Suprapubic skin (tissue), 4 donors: ENCODE measurements at regions not wholly inside any gene's neighbourhood (a gene's known extent, or its start where the extent isn't known, plus 50 kb on each side); places are given as distances from the start of the nearest gene placed in this dataset.

ENCODE experiments used
- DNase-seq, 2 donors: peaks; one replicate each; pipeline ENCODE4 v3.0.0-alpha.2; 2019; ENCODE audit warnings: low spot score in 2 of 2
- H3K27ac ChIP-seq: fragments of 200-600 bp; sonication (generic); one replicate; pipeline ENCODE4 v1.5.1; 2019
- H3K27me3 ChIP-seq: fragments of 200-600 bp; sonication (generic); one replicate; pipeline ENCODE4 v1.5.1; 2019
- H3K36me3 ChIP-seq: fragments of 200-600 bp; sonication (generic); one replicate; pipeline ENCODE4 v1.5.1; 2019
- H3K4me1 ChIP-seq: fragments of 200-600 bp; sonication (generic); one replicate; pipeline ENCODE4 v1.5.1; 2019
- H3K4me3 ChIP-seq: fragments of 200-600 bp; sonication (generic); one replicate; pipeline ENCODE4 v1.5.1; 2019; ENCODE audit warnings: mild to moderate bottlenecking
- H3K9me3 ChIP-seq: fragments of 200-600 bp; sonication (generic); one replicate; pipeline ENCODE4 v1.5.1; 2019
- EP300 ChIP-seq: sonication (generic); formaldehyde crosslinking; IDR thresholded peaks from one replicate; pipeline ENCODE4 v1.6.1; 2017; ENCODE audit warnings: antibody characterized with exemption
- POLR2A ChIP-seq, 2 donors: fragments of 450-650 bp; IDR thresholded peaks; one replicate each; pipeline ENCODE4 v1.6.1; 2017; ENCODE audit warnings: antibody characterized with exemption in 2 of 2, mild to moderate bottlenecking in 2 of 2, moderate library complexity in 2 of 2
- POLR2AphosphoS5 ChIP-seq, 3 donors: sonication (generic); formaldehyde crosslinking; IDR thresholded peaks; one replicate each; pipeline ENCODE4 v1.6.1; 2017; ENCODE audit warnings: antibody characterized with exemption in 3 of 3
- WGBS: methylation state at CpG from one replicate; pipeline ENCODE4 v1.1.5; 2018; 5-methylcytosine and 5-hydroxymethylcytosine counted together
- TF ChIP-seq, protein P1 (sequence below), 2 donors: fragments of 200-600 bp in 1 of 2; fragments of 450-650 bp in 1 of 2; sonication (generic) in 1 of 2; IDR thresholded peaks; one replicate each; pipeline ENCODE4 v1.5.1; 2016 to 2019; ENCODE audit warnings: antibody characterized with exemption in 2 of 2, mild to moderate bottlenecking in 1 of 2, moderate library complexity in 1 of 2

DNA sequence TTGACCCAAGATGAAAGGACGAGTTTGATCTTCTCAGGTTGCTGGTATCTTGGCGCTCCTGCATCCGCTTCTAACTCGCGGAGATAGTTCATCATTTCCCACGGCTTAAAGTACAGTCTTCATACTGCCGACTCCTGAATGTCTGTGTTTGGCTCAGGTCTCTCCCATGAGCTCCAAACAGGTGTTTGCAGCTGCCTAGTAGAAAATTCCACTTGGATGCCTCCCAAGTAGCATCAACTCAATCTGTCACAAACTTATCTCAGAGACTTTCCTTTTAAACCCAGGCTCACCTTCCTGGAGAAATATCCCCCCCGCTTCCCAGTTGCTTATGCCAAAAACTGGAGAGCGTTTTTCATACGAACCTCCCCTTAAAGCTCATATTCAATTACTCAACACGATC, 986.5 kb downstream of the TBC1D22A start:
- Histone ChIP-seq H3K9me3 (no peaks in the 10 kb centered on the region), H3K27me3 (no peaks in the 10 kb centered on the region), H3K4me1 (no peaks in the 10 kb centered on the region), H3K36me3 (no peaks in the 10 kb centered on the region), H3K27ac (no peak overlapping the region), H3K4me3 (no peak overlapping the region)
- TF ChIP-seq POLR2AphosphoS5 (IDR thresholded peaks at IDR 0.05) = no peak
- TF ChIP-seq, protein P1, sequence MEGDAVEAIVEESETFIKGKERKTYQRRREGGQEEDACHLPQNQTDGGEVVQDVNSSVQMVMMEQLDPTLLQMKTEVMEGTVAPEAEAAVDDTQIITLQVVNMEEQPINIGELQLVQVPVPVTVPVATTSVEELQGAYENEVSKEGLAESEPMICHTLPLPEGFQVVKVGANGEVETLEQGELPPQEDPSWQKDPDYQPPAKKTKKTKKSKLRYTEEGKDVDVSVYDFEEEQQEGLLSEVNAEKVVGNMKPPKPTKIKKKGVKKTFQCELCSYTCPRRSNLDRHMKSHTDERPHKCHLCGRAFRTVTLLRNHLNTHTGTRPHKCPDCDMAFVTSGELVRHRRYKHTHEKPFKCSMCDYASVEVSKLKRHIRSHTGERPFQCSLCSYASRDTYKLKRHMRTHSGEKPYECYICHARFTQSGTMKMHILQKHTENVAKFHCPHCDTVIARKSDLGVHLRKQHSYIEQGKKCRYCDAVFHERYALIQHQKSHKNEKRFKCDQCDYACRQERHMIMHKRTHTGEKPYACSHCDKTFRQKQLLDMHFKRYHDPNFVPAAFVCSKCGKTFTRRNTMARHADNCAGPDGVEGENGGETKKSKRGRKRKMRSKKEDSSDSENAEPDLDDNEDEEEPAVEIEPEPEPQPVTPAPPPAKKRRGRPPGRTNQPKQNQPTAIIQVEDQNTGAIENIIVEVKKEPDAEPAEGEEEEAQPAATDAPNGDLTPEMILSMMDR (IDR thresholded peaks at IDR 0.05) = no peak
- TF ChIP-seq EP300 = no peak
- TF ChIP-seq POLR2A (IDR thresholded peaks at IDR 0.05) = no peak
- 87% methylated on average over 11 of the region's 11 CpGs for WGBS
- DNase-seq = no peak

DNA sequence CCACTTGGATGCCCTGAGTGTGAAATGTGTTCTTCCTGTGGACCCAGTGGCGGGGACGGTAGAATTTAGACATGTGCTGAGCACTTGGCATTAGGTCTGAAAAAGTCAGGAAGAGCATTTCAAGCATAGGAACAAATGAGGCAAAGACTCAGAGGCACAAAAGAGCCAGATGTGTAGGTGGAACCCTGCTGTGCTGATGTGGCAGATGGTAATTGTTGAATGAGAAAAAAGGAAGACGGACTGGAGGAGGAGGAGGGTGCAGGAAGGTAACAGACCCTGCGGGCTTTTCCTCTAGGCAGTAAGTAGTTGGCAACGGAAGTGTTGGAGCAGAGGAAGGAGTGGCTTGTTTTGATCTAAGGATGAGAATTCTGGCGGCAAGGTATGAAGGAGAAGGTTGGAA, 985.8 kb downstream of the TBC1D22A start:
- Histone ChIP-seq H3K4me1 (no peaks in the 10 kb centered on the region), H3K4me3 (no peak overlapping the region), H3K27ac (no peak overlapping the region), H3K9me3 (no peaks in the 10 kb centered on the region), H3K36me3 (no peaks in the 10 kb centered on the region), H3K27me3 (no peaks in the 10 kb centered on the region)
- no peak for DNase-seq
- TF ChIP-seq, protein P1 (IDR thresholded peaks at IDR 0.05) = no peak
- TF ChIP-seq POLR2A (IDR thresholded peaks at IDR 0.05) = no peak
- TF ChIP-seq POLR2AphosphoS5 (IDR thresholded peaks at IDR 0.05) = no peak
- TF ChIP-seq EP300 = no peak
- WGBS = 48% methylated on average over 6 of the region's 6 CpGs

DNA sequence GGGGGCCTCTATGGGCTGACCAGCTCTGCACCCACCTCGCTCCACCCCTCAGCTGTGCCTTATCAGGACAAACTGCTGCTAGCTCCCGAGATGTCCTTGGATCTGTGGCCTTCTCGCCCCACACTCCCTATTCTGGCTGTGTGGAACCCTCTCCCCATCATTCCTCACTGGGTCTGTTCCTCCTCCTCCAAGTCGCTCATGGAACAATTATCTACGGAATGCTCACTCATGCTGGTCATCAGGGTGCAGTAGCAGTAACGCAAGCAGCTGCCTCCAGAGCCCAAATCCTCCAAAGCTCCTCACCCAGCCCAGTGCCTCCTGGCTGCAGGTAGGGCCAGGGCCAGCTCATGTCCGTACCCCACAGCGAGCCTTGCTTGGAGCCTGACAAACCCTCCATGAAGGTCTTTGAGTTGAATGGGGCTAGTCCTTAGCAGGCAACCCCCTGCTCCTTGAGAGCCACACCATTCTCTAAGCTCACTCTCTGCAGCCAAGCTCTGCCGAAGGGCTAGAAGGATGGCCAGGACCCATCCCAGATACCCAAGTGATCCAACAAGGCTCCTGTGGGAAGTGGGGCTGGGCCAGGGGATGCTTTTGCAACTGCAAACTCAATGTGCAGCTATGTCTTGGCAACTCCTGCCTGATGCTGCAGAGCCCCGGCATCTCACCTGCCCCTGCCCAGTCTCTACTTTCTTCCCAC, 977.8 kb downstream of the TBC1D22A start:
- Histone ChIP-seq H3K9me3 (no peaks in the 10 kb centered on the region), H3K4me1 (no peaks in the 10 kb centered on the region), H3K27ac (no peak overlapping the region), H3K27me3 (peaks cover 3% of the 10 kb centered on the region), H3K36me3 (no peaks in the 10 kb centered on the region), H3K4me3 (no peak overlapping the region)
- TF ChIP-seq, protein P1 (IDR thresholded peaks at IDR 0.05) = no peak
- TF ChIP-seq EP300 (no peak), POLR2AphosphoS5 (IDR thresholded peaks at IDR 0.05) (no peak), POLR2A (IDR thresholded peaks at IDR 0.05) (no peak)
- 96% methylated on average over 8 of the region's 10 CpGs for WGBS
- peak in 1 of 2 donors; percentile 68 for DNase-seq

DNA sequence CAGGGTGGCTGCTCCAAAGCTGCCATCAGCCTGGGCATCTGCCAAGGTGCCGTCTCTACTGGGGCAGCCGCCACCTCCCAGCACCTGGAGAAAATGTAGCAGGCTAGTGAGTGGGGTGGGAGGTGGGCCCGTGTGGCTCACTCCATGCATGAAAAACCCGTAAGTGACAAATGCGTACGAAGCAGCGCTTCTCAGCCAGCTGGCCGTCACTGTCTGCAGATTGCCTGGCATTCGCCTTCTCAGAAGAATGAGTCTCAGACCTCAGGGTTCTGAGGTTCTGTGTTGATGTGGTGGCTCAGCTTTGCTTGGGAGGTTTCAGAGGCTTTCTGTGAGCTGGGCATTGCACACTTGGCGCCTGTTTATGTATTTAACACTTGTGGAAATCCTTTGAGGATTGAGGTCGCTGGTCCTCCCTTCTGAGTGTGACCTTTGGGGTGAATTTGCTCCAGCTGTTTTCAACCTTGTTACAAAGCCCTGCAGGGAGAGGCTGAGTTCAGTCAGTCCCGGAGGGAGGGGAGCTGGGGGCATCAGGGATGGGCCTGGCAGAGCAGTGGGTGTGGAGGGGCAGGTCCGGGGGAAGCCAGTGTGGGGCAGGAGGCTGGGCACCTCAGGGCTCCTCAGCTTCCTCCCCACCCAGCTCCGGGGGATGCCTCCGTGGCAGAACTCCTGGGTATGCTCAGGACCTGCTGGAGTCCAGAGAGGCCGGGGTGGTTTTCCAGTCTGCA, 977.0 kb downstream of the TBC1D22A start:
- WGBS = 79% methylated on average over 12 of the region's 16 CpGs
- peak in 1 of 2 donors; percentile 57 for DNase-seq
- Histone ChIP-seq H3K4me1 (no peaks in the 10 kb centered on the region), H3K36me3 (no peaks in the 10 kb centered on the region), H3K4me3 (no peak overlapping the region), H3K27ac (no peak overlapping the region), H3K27me3 (peaks cover 3% of the 10 kb centered on the region), H3K9me3 (no peaks in the 10 kb centered on the region)
- TF ChIP-seq POLR2AphosphoS5 (IDR thresholded peaks at IDR 0.05) = no peak
- TF ChIP-seq, protein P1 (IDR thresholded peaks at IDR 0.05) = no peak
- no peak for TF ChIP-seq EP300
- no peak for TF ChIP-seq POLR2A (IDR thresholded peaks at IDR 0.05)

DNA sequence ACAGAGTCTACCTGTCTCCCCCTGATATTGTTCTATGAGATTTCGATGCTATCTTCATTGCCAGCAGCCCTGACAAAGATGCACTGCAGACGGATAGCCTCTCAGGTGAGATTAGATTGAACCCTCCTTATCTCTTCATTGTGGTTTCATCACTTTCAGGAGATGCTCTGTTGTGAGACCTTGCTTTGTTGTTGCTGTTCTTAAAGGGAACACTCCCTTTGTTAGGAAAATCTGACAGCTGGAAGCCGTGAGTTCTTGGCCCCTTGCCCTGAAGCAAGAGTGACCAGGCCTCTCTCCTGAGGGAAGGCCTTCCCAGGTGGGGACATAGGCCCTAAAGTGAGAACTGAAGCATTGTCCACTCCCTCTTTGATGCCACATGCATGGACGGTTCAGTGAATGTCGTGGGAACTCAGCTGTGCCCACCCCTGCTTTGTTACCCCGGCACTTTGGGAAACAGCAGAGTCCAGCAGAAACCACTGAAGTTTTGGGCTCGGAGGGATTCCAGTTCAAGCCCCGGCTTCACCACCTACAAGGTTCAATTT, 976.1 kb downstream of the TBC1D22A start:
- Histone ChIP-seq H3K4me3 (no peak overlapping the region), H3K4me1 (no peaks in the 10 kb centered on the region), H3K27ac (no peak overlapping the region), H3K27me3 (peaks cover 3% of the 10 kb centered on the region), H3K9me3 (no peaks in the 10 kb centered on the region), H3K36me3 (no peaks in the 10 kb centered on the region)
- DNase-seq = no peak
- WGBS = 77% methylated on average over 8 of the region's 8 CpGs
- no peak for TF ChIP-seq POLR2AphosphoS5 (IDR thresholded peaks at IDR 0.05)
- no peak for TF ChIP-seq POLR2A (IDR thresholded peaks at IDR 0.05)
- TF ChIP-seq, protein P1 (IDR thresholded peaks at IDR 0.05) = no peak
- TF ChIP-seq EP300 = no peak
